Vagina (tissue), 2 donors: ENCODE measurements at regions not wholly inside any gene's neighbourhood (a gene's known extent, or its start where the extent isn't known, plus 50 kb on each side); places are given as distances from the start of the nearest gene placed in this dataset.

Source experiments
- CTCF ChIP-seq, 3 experiments: fragments of 450-650 bp in 2 of 3; fragments of 200-600 bp in 1 of 3; sonication (generic) in 1 of 3; IDR thresholded peaks; one replicate each; pipeline ENCODE4 v1.5.1; 2017 to 2019; ENCODE audit warnings: antibody characterized with exemption in 3 of 3, mild to moderate bottlenecking in 2 of 3, moderate library complexity in 2 of 3
- POLR2A ChIP-seq, 2 donors: fragments of 450-650 bp; IDR thresholded peaks; one replicate each; pipeline ENCODE4 v1.6.1; 2017; ENCODE audit warnings: antibody characterized with exemption in 2 of 2, mild to moderate bottlenecking in 2 of 2, moderate library complexity in 2 of 2

DNA sequence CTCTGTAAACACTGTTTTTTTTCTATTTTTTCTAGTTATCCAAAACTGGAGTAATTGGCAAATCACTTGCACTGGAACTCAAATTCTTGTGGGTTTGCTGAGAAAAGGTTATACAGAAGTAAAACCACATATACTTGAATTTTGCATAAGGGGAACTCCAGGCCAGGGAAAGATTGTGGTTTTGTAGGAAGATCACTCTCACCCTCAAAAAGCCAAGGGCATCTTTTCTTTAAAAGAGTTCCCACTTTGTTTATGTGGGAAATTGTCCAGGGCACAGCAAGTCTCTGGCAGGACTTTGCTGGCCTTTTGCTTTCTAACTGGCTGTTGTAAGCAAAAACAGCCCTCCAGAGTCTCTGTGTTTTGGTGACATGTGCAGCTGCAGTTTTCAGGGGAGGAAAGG is 340.3 kb upstream of the RBMS3 start:
- no peak for TF ChIP-seq CTCF (IDR thresholded peaks at IDR 0.05)
- TF ChIP-seq POLR2A (IDR thresholded peaks at IDR 0.05), result no peak
